HCT116 (cell line): ENCODE measurements at regions not wholly inside any gene's neighbourhood (a gene's known extent, or its start where the extent isn't known, plus 50 kb on each side); places are given as distances from the start of the nearest gene placed in this dataset.

Source experiments
- ATAC-seq: fragments of 200-7000 bp; cut with Tn5 transposase; 2 replicates; pipeline ENCODE4 v1.9.1; 2020; ENCODE audit warnings: mild to moderate bottlenecking, moderate library complexity
- BruUV-seq: library from RNA; stranded (reverse); fragments of 400-500 nt; replicated peaks from 2 replicates; lab custom pipeline; 2021; lab: Mats Ljungman, UMichigan
- CTCF ChIA-PET: fragments of 300-600 bp; sonication (Branson Sonifier 250); formaldehyde crosslinking; loops from one replicate; lab custom pipeline; 2021; ENCODE audit warnings: antibody characterized with exemption; lab: Charles Lee
- POLR2A ChIA-PET: fragments of 300-600, 350-600 bp; sonication (Branson Sonifier 250); formaldehyde crosslinking; loops from one replicate; lab custom pipeline; 2021; ENCODE audit warnings: antibody characterized with exemption; lab: Charles Lee
- RAD21 ChIA-PET, 2 experiments: fragments of 300-600 bp; sonication (Branson Sonifier 250); formaldehyde crosslinking; loops; one replicate each; lab custom pipeline; 2023; ENCODE audit warnings: low total read pairs in 2 of 2; ENCODE audit not compliant: uncharacterized antibody in 2 of 2, unreplicated experiment in 2 of 2, low non-redundant PET in 1 of 2; lab: Charles Lee
- DNase-seq: peaks from one replicate; pipeline ENCODE4 v3.0.0-alpha.2; 2010; ENCODE audit warnings: low read depth, low spot score
- H2AFZ ChIP-seq: fragments of 200-600 bp; shearing (Covaris generic), sonication (generic); 2 replicates; pipeline ENCODE4 v1.6.1; 2017; ENCODE audit warnings: low read depth, mixed run types, mixed read lengths, antibody characterized with exemption, low read length; ENCODE audit not compliant: poor library complexity, severe bottlenecking
- H3K27ac ChIP-seq: 2 replicates; pipeline ENCODE4 v1.5.1; 2012; ENCODE audit warnings: low read depth, low read length
- H3K27me3 ChIP-seq: fragments of 200-600 bp; sonication (generic); 2 replicates; pipeline ENCODE4 v1.6.1; 2016; ENCODE audit warnings: mixed run types, low read length, mixed read lengths; ENCODE audit not compliant: insufficient read depth
- H3K36me3 ChIP-seq, 2 experiments: fragments of 200-500 bp in 1 of 2; fragments of 200-600 bp in 1 of 2; sonication (Bioruptor generic) in 1 of 2; sonication (generic) in 1 of 2; 2 replicates each; pipeline versions ENCODE4 v1.5.1 to v1.6.1; 2014 to 2016; ENCODE audit warnings: low read length in 2 of 2, inconsistent platforms in 1 of 2, mixed read lengths in 1 of 2, mixed run types in 1 of 2; ENCODE audit not compliant: insufficient read depth in 2 of 2, control insufficient read depth in 1 of 2
- H3K4me1 ChIP-seq, 2 experiments: fragments of 200-600 bp in 1 of 2; sonication (generic) in 1 of 2; 2 replicates each; pipeline versions ENCODE4 v1.5.1 to v1.6.1; 2012 to 2017; ENCODE audit warnings: low read length in 2 of 2, inconsistent platforms in 1 of 2, mild to moderate bottlenecking in 1 of 2, mixed read lengths in 1 of 2, mixed run types in 1 of 2, moderate library complexity in 1 of 2; ENCODE audit not compliant: insufficient read depth in 2 of 2, control insufficient read depth in 1 of 2
- H3K4me2 ChIP-seq: fragments of 200-600 bp; sonication (generic); 2 replicates; pipeline ENCODE4 v1.6.1; 2017; ENCODE audit warnings: mixed run types, low read length, mixed read lengths
- H3K4me3 ChIP-seq, 2 experiments: fragments of 200-600 bp in 1 of 2; sonication (generic) in 1 of 2; replicated peaks in 1 of 2; 2 replicates each; pipeline ENCODE4 v1.5.1; 2011 to 2016; ENCODE audit warnings: low read length in 2 of 2, control low read depth in 1 of 2, low read depth in 1 of 2, mild to moderate bottlenecking in 1 of 2, mixed read lengths in 1 of 2, mixed run types in 1 of 2
- H3K79me2 ChIP-seq: fragments of 200-600 bp; sonication (generic); 2 replicates; pipeline ENCODE4 v1.6.1; 2017; ENCODE audit warnings: mild to moderate bottlenecking, mixed run types, low read length, moderate library complexity, mixed read lengths; ENCODE audit not compliant: insufficient read depth
- H3K9ac ChIP-seq: fragments of 200-600 bp; sonication (generic); 2 replicates; pipeline ENCODE4 v1.6.1; 2016; ENCODE audit warnings: low read length, mixed read lengths
- H3K9me2 ChIP-seq: fragments of 200-600 bp; sonication (generic), shearing (Covaris generic); 2 replicates; pipeline ENCODE4 v1.6.1; 2017; ENCODE audit warnings: mixed run types, mild to moderate bottlenecking, moderate library complexity; ENCODE audit not compliant: insufficient read depth
- H3K9me3 ChIP-seq, 2 experiments: fragments of 200-500 bp in 1 of 2; fragments of 200-600 bp in 1 of 2; sonication (Bioruptor generic) in 1 of 2; sonication (generic) in 1 of 2; 2 replicates each; pipeline ENCODE4 v1.6.1; 2014 to 2017; ENCODE audit warnings: low read length in 2 of 2, mixed read lengths in 2 of 2, inconsistent platforms in 1 of 2, low read depth in 1 of 2, mild to moderate bottlenecking in 1 of 2, mixed run types in 1 of 2, moderate library complexity in 1 of 2; ENCODE audit not compliant: control insufficient read depth in 1 of 2, insufficient read depth in 1 of 2
- H4K20me1 ChIP-seq: fragments of 200-600 bp; sonication (generic), shearing (Covaris generic); 2 replicates; pipeline ENCODE4 v1.6.1; 2017; ENCODE audit warnings: mixed run types, mild to moderate bottlenecking, moderate library complexity; ENCODE audit not compliant: insufficient read depth
- CBX3 ChIP-seq: IDR thresholded peaks from 2 replicates; pipeline ENCODE4 v1.6.1; 2012; ENCODE audit warnings: low read depth
- CEBPB ChIP-seq: IDR thresholded peaks from 2 replicates; pipeline ENCODE4 v1.6.1; 2012; ENCODE audit warnings: low read depth
- EGR1 ChIP-seq: IDR thresholded peaks from 2 replicates; pipeline ENCODE4 v1.6.1; 2012; ENCODE audit warnings: low read depth
- ELF1 ChIP-seq: IDR thresholded peaks from 2 replicates; pipeline ENCODE4 v1.6.1; 2012; ENCODE audit warnings: low read depth, borderline replicate concordance
- EZH2 ChIP-seq: fragments of 200-600 bp; sonication (generic); IDR thresholded peaks from 2 replicates; pipeline ENCODE4 v1.6.1; 2017; ENCODE audit warnings: antibody characterized with exemption, mixed run types
- EZH2phosphoT487 ChIP-seq: fragments of 200-600 bp; IDR thresholded peaks from 2 replicates; pipeline ENCODE4 v1.6.1; 2018; ENCODE audit warnings: antibody characterized with exemption, borderline replicate concordance
- JUND ChIP-seq: IDR thresholded peaks from 2 replicates; pipeline ENCODE4 v1.6.1; 2012
- POLR2A ChIP-seq: IDR thresholded peaks from 2 replicates; pipeline ENCODE4 v1.7.0; 2011; ENCODE audit warnings: borderline replicate concordance; ENCODE audit not compliant: insufficient read depth, insufficient read length; ENCODE audit errors: extremely low read depth
- POLR2AphosphoS5 ChIP-seq: IDR thresholded peaks from 2 replicates; pipeline ENCODE4 v1.6.1; 2011; ENCODE audit warnings: mild to moderate bottlenecking, low read depth, low read length, moderate library complexity
- RAD21 ChIP-seq: IDR thresholded peaks from 2 replicates; pipeline ENCODE4 v1.6.1; 2012; ENCODE audit warnings: low read depth, mild to moderate bottlenecking
- SIN3A ChIP-seq: IDR thresholded peaks from 2 replicates; pipeline ENCODE4 v1.6.1; 2012; ENCODE audit warnings: low read depth
- SP1 ChIP-seq: IDR thresholded peaks from 2 replicates; pipeline ENCODE4 v1.6.1; 2012; ENCODE audit warnings: low read depth
- SRF ChIP-seq: IDR thresholded peaks from 2 replicates; pipeline ENCODE4 v1.6.1; 2012; ENCODE audit warnings: low read depth
- YY1 ChIP-seq: IDR thresholded peaks from 2 replicates; pipeline ENCODE4 v1.6.1; 2011; ENCODE audit warnings: low read length, low read depth, moderate library complexity, mild to moderate bottlenecking; ENCODE audit not compliant: insufficient replicate concordance; ENCODE audit errors: extremely low read depth
- ZFX ChIP-seq: fragments of 450-650 bp; IDR thresholded peaks from 2 replicates; pipeline ENCODE4 v1.6.1; 2017
- intact Hi-C: fragments of 100-400 bp; cut with micrococcal nuclease; formaldehyde crosslinking; loops from 2 replicates; pipeline ENCODE4 v1.10.0; 2022
- TF ChIP-seq, protein P1 (sequence below): IDR thresholded peaks from 2 replicates; pipeline ENCODE4 v1.6.1; 2012
- TF ChIP-seq, protein P2 (sequence below): IDR thresholded peaks from 2 replicates; pipeline ENCODE4 v1.6.1; 2012
- TF ChIP-seq, protein P3 (sequence below): IDR thresholded peaks from 2 replicates; pipeline ENCODE4 v1.6.1; 2011; ENCODE audit warnings: mild to moderate bottlenecking, low read length, moderate library complexity; ENCODE audit not compliant: insufficient replicate concordance; ENCODE audit errors: extremely low read depth

DNA sequence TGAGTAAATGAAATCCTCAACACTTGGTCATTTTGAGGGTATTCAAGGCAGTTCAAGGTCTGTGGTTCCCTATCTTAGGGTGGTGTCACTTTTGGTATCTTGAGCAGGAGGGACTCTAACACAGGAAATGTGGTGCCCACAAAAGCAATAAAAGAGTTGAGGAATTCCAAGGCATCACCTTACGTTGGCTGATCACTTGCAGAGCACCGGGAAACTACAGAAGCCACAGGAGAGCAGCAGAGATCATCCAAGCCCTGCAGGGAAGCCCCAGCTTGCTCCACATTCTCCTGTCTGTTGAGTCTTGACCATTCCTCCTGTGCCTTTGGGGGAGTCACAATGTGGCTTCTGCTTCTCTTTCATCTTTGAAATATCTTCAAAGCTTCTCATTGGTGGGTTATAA is 565.8 kb upstream of the ADARB2 start:
- no peak overlapping the region for H2AFZ ChIP-seq
- H3K27ac ChIP-seq = no peak overlapping the region
- no TSS peak for BruUV-seq
- no peak overlapping the region for H3K9ac ChIP-seq
- RAD21 ChIA-PET = no interaction called here
- DNase-seq (no peak), ATAC-seq (no peak)
- no peaks in the 10 kb centered on the region for H3K9me2 ChIP-seq
- H3K4me2 ChIP-seq = no peak overlapping the region
- no peaks in the 10 kb centered on the region for H3K4me1 ChIP-seq
- H3K27me3 ChIP-seq = no peaks in the 10 kb centered on the region
- peaks cover 13 to 15% of the 10 kb centered on the region in 2 experiments; a peak in 2 of 4 replicates for H3K9me3 ChIP-seq
- no peaks in the 10 kb centered on the region for H4K20me1 ChIP-seq
- intact Hi-C loops = no loop called here
- no peaks in the 10 kb centered on the region for H3K36me3 ChIP-seq
- TF ChIP-seq YY1 (no peak), POLR2AphosphoS5 (no peak), ZFX (no peak), SP1 (no peak), CEBPB (no peak), RAD21 (no peak), EZH2 (no peak), ELF1 (no peak), SRF (no peak), SIN3A (no peak), EGR1 (no peak), CBX3 (no peak), POLR2A (no peak), JUND (no peak), EZH2phosphoT487 (no peak)
- TF ChIP-seq, protein P1, sequence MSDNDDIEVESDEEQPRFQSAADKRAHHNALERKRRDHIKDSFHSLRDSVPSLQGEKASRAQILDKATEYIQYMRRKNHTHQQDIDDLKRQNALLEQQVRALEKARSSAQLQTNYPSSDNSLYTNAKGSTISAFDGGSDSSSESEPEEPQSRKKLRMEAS = no peak
- TF ChIP-seq, protein P2, sequence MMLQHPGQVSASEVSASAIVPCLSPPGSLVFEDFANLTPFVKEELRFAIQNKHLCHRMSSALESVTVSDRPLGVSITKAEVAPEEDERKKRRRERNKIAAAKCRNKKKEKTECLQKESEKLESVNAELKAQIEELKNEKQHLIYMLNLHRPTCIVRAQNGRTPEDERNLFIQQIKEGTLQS = no peak
- TF ChIP-seq, protein P3, sequence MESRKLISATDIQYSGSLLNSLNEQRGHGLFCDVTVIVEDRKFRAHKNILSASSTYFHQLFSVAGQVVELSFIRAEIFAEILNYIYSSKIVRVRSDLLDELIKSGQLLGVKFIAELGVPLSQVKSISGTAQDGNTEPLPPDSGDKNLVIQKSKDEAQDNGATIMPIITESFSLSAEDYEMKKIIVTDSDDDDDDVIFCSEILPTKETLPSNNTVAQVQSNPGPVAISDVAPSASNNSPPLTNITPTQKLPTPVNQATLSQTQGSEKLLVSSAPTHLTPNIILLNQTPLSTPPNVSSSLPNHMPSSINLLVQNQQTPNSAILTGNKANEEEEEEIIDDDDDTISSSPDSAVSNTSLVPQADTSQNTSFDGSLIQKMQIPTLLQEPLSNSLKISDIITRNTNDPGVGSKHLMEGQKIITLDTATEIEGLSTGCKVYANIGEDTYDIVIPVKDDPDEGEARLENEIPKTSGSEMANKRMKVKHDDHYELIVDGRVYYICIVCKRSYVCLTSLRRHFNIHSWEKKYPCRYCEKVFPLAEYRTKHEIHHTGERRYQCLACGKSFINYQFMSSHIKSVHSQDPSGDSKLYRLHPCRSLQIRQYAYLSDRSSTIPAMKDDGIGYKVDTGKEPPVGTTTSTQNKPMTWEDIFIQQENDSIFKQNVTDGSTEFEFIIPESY = no peak
- H3K4me3 ChIP-seq = no peak overlapping the region
- H3K79me2 ChIP-seq = no peaks in the 10 kb centered on the region
- POLR2A ChIA-PET = no interaction called here
- CTCF ChIA-PET = no interaction called here
